SK-N-SH (cell line): ENCODE measurements at regions not wholly inside any gene's neighbourhood (a gene's known extent, or its start where the extent isn't known, plus 50 kb on each side); places are given as distances from the start of the nearest gene placed in this dataset.

Experiments
- JUND ChIP-seq: IDR thresholded peaks from 2 replicates; pipeline ENCODE4 v1.4.0; 2012
- MAX ChIP-seq: IDR thresholded peaks from 2 replicates; pipeline ENCODE4 v1.4.0; 2012; ENCODE audit warnings: low read depth
- NFIC ChIP-seq: IDR thresholded peaks from 2 replicates; pipeline ENCODE4 v1.4.0; 2012; ENCODE audit warnings: borderline replicate concordance
- POLR2AphosphoS5 ChIP-seq: IDR thresholded peaks from 2 replicates; pipeline ENCODE4 v1.6.1; 2012; ENCODE audit warnings: low read depth, low read length
- RCOR1 ChIP-seq: fragments of 150-350 bp; IDR thresholded peaks from 2 replicates; pipeline ENCODE4 v1.6.1; 2017; ENCODE audit warnings: antibody characterized with exemption, low read length
- REST ChIP-seq: IDR thresholded peaks from 2 replicates; pipeline ENCODE4 v1.6.1; 2012; ENCODE audit warnings: mild to moderate bottlenecking, low read depth, low read length, moderate library complexity
- RXRA ChIP-seq: IDR thresholded peaks from 2 replicates; pipeline ENCODE4 v1.4.0; 2012; ENCODE audit warnings: low read depth, mild to moderate bottlenecking, borderline replicate concordance
- YY1 ChIP-seq: IDR thresholded peaks from 2 replicates; pipeline ENCODE4 v1.4.0; 2012; ENCODE audit warnings: low read depth, mild to moderate bottlenecking
- TF ChIP-seq, protein P1 (sequence below): fragments of 200-600 bp; sonication (generic); IDR thresholded peaks from 2 replicates; pipeline ENCODE4 v1.6.1; 2017; ENCODE audit warnings: antibody characterized with exemption, mild to moderate bottlenecking, moderate library complexity

GRCh38 chr2:52423111-52423510, 1344.5 kb upstream of the CHAC2 start:
- TF ChIP-seq, protein P1, sequence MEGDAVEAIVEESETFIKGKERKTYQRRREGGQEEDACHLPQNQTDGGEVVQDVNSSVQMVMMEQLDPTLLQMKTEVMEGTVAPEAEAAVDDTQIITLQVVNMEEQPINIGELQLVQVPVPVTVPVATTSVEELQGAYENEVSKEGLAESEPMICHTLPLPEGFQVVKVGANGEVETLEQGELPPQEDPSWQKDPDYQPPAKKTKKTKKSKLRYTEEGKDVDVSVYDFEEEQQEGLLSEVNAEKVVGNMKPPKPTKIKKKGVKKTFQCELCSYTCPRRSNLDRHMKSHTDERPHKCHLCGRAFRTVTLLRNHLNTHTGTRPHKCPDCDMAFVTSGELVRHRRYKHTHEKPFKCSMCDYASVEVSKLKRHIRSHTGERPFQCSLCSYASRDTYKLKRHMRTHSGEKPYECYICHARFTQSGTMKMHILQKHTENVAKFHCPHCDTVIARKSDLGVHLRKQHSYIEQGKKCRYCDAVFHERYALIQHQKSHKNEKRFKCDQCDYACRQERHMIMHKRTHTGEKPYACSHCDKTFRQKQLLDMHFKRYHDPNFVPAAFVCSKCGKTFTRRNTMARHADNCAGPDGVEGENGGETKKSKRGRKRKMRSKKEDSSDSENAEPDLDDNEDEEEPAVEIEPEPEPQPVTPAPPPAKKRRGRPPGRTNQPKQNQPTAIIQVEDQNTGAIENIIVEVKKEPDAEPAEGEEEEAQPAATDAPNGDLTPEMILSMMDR: no peak
- TF ChIP-seq POLR2AphosphoS5 (no peak), MAX (no peak), YY1 (no peak), NFIC (no peak), JUND (no peak), RCOR1 (no peak), REST (no peak), RXRA (no peak)
